Choroid plexus epithelial cell (primary cell): ENCODE measurements at regions not wholly inside any gene's neighbourhood (a gene's known extent, or its start where the extent isn't known, plus 50 kb on each side); places are given as distances from the start of the nearest gene placed in this dataset.

Source experiments
- DNase-seq: peaks from one replicate; pipeline ENCODE4 v3.0.0-alpha.2; 2010; ENCODE audit warnings: low read depth
- H3K4me3 ChIP-seq: 2 replicates; pipeline ENCODE4 v1.5.1; 2011; ENCODE audit warnings: low read depth, mild to moderate bottlenecking, control low read depth, low read length, moderate library complexity
- CTCF ChIP-seq: conservative IDR thresholded peaks from 2 replicates; pipeline ENCODE4 v1.5.1; 2011; ENCODE audit warnings: low read depth, mild to moderate bottlenecking, control low read depth, inconsistent platforms, low read length, moderate library complexity

DNA sequence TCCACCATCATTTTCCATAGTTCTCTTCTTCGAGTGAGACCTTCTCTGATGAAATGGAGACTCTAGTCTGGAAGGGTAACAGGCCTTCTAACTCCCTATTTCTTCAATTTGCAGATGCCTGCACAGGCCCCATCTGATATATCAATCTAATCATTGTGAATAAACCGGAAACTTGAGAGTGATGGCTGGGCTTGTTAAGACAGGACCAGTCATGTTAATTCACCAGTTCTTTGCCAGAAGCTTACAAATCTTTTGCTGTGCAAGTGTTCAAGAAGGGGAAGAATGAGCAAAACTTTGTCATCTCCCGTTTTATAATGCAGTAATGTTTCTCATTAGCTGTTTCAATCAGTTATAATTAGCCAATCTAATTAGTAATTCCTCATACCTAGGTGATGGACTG, 1561.3 kb upstream of the GOT2 start:
- no peak overlapping the region for H3K4me3 ChIP-seq
- no peak for TF ChIP-seq CTCF

GRCh38 chr16:60285794-60286193, 1551.7 kb upstream of the GOT2 start:
- no peak overlapping the region for H3K4me3 ChIP-seq
- DNase-seq: no peak
- no peak for TF ChIP-seq CTCF

More for the DNA sequence above, 1561.3 kb upstream of the GOT2 start:
- DNase-seq: no peak

GRCh38 chr16:60279061-60279665, 1545.0 kb upstream of the GOT2 start:
- no peak for TF ChIP-seq CTCF
- DNase-seq: no peak

GRCh38 chr16:60274431-60275019, 1540.4 kb upstream of the GOT2 start:
- H3K4me3 ChIP-seq: no peak overlapping the region
- no peak for DNase-seq
- TF ChIP-seq CTCF: no peak

More at GRCh38 chr16:60279061-60279665, 1545.0 kb upstream of the GOT2 start:
- H3K4me3 ChIP-seq: no peak overlapping the region

DNA sequence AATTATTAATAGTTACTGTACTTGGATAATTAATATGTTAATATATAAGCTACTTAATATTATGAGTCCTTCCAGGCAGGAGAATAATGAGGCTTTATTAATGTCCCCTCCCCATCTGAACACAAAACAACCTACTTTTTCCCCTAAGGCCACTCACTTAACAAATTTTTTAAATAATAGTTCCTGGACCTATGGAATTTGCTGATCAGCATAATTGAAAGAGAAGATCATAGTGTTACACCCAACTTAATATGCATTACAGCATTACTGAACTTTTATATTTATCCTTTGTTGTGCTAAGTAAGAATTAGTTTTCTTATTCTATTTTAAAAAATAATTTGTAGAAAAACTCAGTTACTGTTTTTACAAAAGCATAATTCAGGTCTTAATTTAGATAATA, 1537.7 kb upstream of the GOT2 start:
- no peak for TF ChIP-seq CTCF
- no peak for DNase-seq
- H3K4me3 ChIP-seq: no peak overlapping the region

DNA sequence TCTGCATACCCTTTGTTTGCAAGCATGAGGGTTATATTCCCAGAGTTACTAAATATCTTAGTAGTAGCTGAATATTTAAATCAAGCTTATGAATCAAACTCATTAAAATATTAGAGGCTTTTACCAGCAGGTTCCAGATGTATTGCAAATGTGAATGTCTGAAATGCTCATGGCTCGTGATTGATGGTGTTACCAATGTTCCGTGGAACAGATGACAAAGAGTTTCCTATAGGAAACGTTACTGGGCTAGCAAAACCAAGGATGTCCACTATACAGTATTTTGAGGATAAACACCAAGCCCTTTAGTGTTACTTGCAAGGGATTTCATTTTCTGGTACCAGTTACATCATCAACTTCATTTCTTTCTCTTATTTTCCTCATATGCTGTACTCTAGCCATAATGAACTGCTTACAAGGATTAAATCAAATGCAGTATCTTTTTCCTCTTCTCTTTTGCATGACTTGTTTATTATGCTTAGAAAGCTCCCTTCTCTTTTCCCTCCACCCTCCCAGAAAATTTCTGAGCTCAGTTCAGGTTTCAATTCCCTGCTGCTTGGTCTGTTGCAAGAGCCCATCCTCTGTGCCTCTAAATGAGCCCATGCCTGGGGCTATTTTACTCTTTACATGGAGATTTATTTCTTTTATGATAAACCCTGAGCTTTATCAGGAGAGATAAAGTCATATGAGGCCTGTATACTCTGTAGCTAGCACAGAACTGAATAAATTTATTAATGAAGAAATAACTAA, 1537.1 kb upstream of the GOT2 start:
- no peak for TF ChIP-seq CTCF
- no peak for DNase-seq
- H3K4me3 ChIP-seq: no peak overlapping the region
